GM21717 (cell line): ENCODE measurements at regions not wholly inside any gene's neighbourhood (a gene's known extent, or its start where the extent isn't known, plus 50 kb on each side); places are given as distances from the start of the nearest gene placed in this dataset.
"Not testable (repeated sequence)": the region's sequence is repeated elsewhere in the genome, so short reads cannot be mapped to it uniquely, and the experiment has no call there.

ENCODE experiments used
- ATAC-seq: cut with Tn5 transposase; IDR thresholded peaks from one replicate; pipeline ENCODE4 v1.9.1; 2021; ENCODE audit warnings: mild to moderate bottlenecking, moderate library complexity; ENCODE audit not compliant: unreplicated experiment

GRCh38 chr18:27585602-27586173 is 400.6 kb upstream of the CHST9 start:
- no peak for ATAC-seq

GRCh38 chr18:27583466-27583865 is 398.4 kb upstream of the CHST9 start:
- no peak for ATAC-seq

- no peak for ATAC-seq
Measured at GRCh38 chr18:27582760-27583412, 397.8 kb upstream of the CHST9 start.

GRCh38 chr18:27581296-27581904 is 396.3 kb upstream of the CHST9 start:
- ATAC-seq, result no peak

DNA sequence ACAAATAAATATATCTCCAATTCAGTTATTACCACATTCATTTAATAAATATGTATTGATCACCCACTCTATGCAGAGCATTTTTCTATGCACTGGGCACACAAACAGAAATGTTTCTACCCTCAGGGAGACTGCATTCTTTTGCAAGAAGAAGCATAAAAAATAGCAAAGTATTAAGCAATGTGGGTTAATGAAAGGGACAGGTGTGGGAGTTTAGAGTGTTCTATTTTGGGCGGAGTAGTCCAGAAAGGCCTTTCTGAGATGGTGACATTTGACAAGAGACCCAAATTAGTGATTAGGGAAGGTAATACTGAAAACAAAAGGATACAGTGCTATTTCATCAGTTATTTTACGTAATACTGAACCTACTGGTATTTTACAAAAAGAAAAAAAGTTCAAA is 394.3 kb upstream of the CHST9 start:
- no peak for ATAC-seq

GRCh38 chr18:27577752-27578151 is 392.6 kb upstream of the CHST9 start:
- no peak for ATAC-seq

DNA sequence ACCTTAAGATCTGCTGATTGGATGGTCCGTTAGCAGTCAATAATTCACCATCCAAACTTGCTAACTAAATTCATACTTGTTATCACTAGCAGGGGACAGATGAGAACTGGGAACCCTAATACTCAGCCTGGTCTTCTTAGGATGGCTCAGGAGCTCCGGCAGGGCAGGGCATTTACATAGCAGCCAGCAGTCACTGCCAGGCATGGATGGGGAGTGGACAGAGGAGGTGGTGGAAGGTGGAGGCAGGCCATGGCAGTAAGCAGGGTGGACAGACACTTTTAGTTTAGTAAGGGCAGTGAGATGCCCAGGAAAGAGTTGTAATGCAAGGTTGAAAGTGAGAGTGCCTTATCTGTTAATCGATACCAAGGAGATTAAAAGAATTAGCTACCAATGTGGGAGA is 392.2 kb upstream of the CHST9 start:
- ATAC-seq, result no peak

DNA sequence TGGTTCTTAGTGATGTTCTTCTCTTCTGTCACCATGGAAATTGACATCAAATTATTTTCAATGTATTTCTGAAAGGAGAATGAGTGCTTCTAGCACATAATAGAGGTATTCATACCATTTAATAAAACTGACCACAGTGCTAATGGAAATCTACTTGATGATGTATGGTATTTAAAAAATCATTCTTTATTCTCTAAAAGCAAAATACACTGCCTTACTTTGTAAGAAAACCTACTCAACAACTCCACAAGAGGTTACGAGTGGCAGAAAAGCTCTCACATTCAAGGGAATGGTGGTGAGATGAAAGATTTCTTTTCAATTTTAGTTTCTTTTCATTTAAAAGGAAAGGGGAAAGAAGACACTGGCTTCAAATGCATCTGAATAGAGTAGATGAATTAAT is 382.3 kb upstream of the CHST9 start:
- no peak for ATAC-seq

GRCh38 chr18:27564066-27564465 is 379.0 kb upstream of the CHST9 start:
- ATAC-seq, result no peak

- ATAC-seq, result no peak
Measured at GRCh38 chr18:27558388-27559155, 373.5 kb upstream of the CHST9 start.

DNA sequence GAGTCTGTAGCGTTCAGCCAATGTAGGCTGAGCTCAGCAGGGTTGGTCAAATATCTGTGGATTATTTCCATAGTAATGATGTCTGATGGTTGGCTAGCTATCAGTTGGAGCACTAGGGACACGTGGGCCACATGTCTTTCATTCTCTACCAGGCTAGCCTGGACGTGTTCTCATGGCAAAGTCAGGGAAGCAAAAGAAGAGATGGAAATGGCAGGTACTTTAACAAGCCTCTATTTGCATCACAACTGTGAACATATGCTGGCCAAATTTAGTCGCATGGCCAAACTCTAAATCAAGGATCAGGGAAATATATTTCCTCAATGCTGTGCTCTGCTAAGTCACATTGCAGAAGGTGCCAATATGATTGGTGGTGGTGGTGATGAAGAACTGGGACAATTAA is 371.6 kb upstream of the CHST9 start:
- no peak for ATAC-seq

- ATAC-seq, result no peak
Measured at GRCh38 chr18:27549335-27550039, 364.4 kb upstream of the CHST9 start.

- no peak for ATAC-seq
Measured at GRCh38 chr18:27546991-27547390, 361.9 kb upstream of the CHST9 start.

GRCh38 chr18:27544206-27544605 is 359.1 kb upstream of the CHST9 start:
- no peak for ATAC-seq

DNA sequence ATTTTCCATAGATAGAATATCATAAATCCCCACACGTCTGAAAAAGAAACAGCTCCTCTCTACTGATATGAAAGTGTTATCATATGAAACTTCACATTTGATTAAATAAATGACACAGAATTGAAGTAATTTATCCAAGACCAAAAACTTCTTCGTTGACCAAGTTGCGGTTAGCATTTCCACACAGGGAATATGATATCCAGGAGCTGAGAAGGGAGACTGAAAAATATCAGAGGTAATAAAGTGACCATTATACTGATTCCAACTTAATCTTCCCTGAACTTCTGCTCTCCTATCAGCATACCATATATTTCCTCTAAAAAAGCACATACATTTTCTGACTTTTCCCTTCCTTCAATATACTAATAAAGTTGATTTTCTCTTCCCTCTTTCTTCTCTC is 356.2 kb upstream of the CHST9 start:
- ATAC-seq, result no peak

DNA sequence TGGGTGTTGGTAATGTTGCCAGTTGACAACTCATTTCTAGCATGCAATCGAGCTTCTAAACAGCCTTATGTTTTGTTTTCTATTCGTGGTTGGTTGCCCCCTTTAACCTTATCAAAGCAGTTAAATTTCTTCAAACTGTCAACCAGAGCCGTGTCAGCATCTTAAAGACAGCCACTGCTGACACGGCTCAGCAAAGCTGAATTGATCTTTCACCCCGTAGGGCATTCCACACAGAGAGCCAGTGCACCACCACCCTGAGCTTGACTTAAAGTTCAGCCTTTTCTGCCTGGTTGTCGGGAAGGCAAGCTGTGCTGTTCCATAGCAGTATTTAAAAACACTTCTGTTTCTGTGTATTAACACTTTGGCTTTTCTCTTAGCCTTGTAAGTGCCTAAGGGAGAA is 355.0 kb upstream of the CHST9 start:
- ATAC-seq, result no peak

GRCh38 chr18:27528925-27529521 is 343.9 kb upstream of the CHST9 start:
- no peak for ATAC-seq

GRCh38 chr18:27527856-27528255 is 342.7 kb upstream of the CHST9 start:
- ATAC-seq, result no peak

- no peak for ATAC-seq
Measured at GRCh38 chr18:27520401-27520800, 335.3 kb upstream of the CHST9 start.

DNA sequence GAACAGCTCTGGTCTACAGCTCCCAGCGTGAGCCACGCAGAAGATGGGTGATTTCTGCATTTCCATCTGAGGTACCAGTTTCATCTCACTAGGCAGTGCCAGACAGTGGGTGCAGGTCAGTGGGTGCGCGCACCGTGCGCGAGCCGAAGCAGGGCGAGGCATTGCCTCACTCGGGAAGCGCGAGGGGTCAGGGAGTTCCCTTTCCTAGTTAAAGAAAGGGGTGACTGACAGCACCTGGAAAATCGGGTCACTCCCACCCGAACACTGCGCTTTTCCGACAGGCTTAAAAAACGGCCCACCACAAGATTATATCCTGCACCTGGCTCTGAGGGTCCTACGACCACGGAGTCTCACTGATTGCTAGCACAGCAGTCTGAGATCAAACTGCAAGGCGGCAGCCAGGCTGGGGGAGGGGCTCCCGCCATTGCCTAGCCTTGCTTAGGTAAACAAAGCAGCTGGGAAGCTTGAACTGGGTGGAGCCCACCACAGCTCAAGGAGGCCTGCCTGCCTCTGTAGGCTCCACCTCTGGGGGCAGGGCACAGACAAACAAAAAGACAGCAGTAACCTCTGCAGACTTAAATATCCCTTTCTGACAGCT is 325.0 kb upstream of the CHST9 start:
- ATAC-seq, result not testable (repeated sequence)
